Vagina (tissue), 2 donors: ENCODE measurements at regions not wholly inside any gene's neighbourhood (a gene's known extent, or its start where the extent isn't known, plus 50 kb on each side); places are given as distances from the start of the nearest gene placed in this dataset.

Experiments
- DNase-seq, 2 donors: peaks; one replicate each; pipeline ENCODE4 v3.0.0-alpha.2; 2017; ENCODE audit errors: extremely low spot score in 2 of 2
- H3K27ac ChIP-seq: fragments of 200-600 bp; sonication (generic); one replicate; pipeline ENCODE4 v1.5.1; 2019
- H3K27me3 ChIP-seq: fragments of 200-600 bp; sonication (generic); one replicate; pipeline ENCODE4 v1.5.1; 2019
- H3K36me3 ChIP-seq, 2 donors: fragments of 200-600 bp; sonication (generic); one replicate each; pipeline ENCODE4 v1.5.1; 2017 to 2019
- H3K4me1 ChIP-seq: fragments of 200-600 bp; sonication (generic); one replicate; pipeline ENCODE4 v1.5.1; 2019
- H3K4me3 ChIP-seq, 2 donors: fragments of 200-600 bp; sonication (generic); 1 replicate in 1 of 2; 2 replicates in 1 of 2; pipeline ENCODE4 v1.5.1; 2016 to 2019
- H3K9me3 ChIP-seq: fragments of 200-600 bp; sonication (generic); one replicate; pipeline ENCODE4 v1.5.1; 2019
- CTCF ChIP-seq, 3 experiments: fragments of 450-650 bp in 2 of 3; fragments of 200-600 bp in 1 of 3; sonication (generic) in 1 of 3; IDR thresholded peaks; one replicate each; pipeline ENCODE4 v1.5.1; 2017 to 2019; ENCODE audit warnings: antibody characterized with exemption in 3 of 3, mild to moderate bottlenecking in 2 of 3, moderate library complexity in 2 of 3
- POLR2A ChIP-seq, 2 donors: fragments of 450-650 bp; IDR thresholded peaks; one replicate each; pipeline ENCODE4 v1.6.1; 2017; ENCODE audit warnings: antibody characterized with exemption in 2 of 2, mild to moderate bottlenecking in 2 of 2, moderate library complexity in 2 of 2
- POLR2AphosphoS5 ChIP-seq, 2 donors: sonication (generic); formaldehyde crosslinking; IDR thresholded peaks; one replicate each; pipeline ENCODE4 v1.9.0; 2017; ENCODE audit warnings: antibody characterized with exemption in 2 of 2, mild to moderate bottlenecking in 2 of 2, low read depth in 1 of 2; ENCODE audit not compliant: insufficient read depth in 1 of 2
- intact Hi-C: fragments of 100-400 bp; cut with DNase I; formaldehyde crosslinking; loops from one replicate; pipeline ENCODE4 v1.15.1; 2023

- TF ChIP-seq POLR2A (IDR thresholded peaks at IDR 0.05) (no peak), CTCF (IDR thresholded peaks at IDR 0.05) (no peak), POLR2AphosphoS5 (IDR thresholded peaks at IDR 0.05; ENCODE audit: insufficient read depth in 1 of 2, low read depth in 1 of 2) (no peak)
- no peaks in the 10 kb centered on the region for H3K36me3 ChIP-seq
- no peak for DNase-seq
- no peaks in the 10 kb centered on the region for H3K9me3 ChIP-seq
- H3K27ac ChIP-seq = no peak overlapping the region
- peaks cover 30% of the 10 kb centered on the region for H3K4me1 ChIP-seq
- no peaks in the 10 kb centered on the region for H3K27me3 ChIP-seq
- no peak overlapping the region for H3K4me3 ChIP-seq
- intact Hi-C loops = no loop called here
Observed at GRCh38 chr10:4195213-4195612, 410.2 kb upstream of the KLF6 start.

DNA sequence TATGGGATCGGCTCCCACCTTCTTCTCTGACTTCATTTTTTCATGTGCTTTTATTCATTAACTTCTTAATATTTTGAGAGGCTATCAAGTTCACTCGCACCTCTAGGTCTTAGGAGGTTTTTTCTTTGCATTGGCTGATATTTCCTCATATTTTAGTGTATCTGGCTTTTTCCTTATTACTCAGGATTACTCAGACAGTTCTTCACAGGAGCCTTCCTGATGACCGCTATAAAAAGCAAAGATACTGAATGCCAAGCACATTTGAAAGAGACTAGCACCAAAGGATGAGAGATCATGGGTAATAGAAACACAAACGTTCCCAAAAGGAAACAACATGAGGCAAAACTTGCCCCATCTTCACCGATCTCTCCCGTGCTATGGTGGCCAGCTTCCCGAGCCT is 409.2 kb upstream of the KLF6 start:
- no peaks in the 10 kb centered on the region for H3K27me3 ChIP-seq
- intact Hi-C loops = no loop called here
- DNase-seq = no peak
- H3K27ac ChIP-seq = no peak overlapping the region
- H3K36me3 ChIP-seq = no peaks in the 10 kb centered on the region
- TF ChIP-seq POLR2A (IDR thresholded peaks at IDR 0.05) (no peak), CTCF (IDR thresholded peaks at IDR 0.05) (no peak), POLR2AphosphoS5 (IDR thresholded peaks at IDR 0.05; ENCODE audit: insufficient read depth in 1 of 2, low read depth in 1 of 2) (no peak)
- no peaks in the 10 kb centered on the region for H3K9me3 ChIP-seq
- no peak overlapping the region for H3K4me3 ChIP-seq
- H3K4me1 ChIP-seq = peaks cover 23% of the 10 kb centered on the region

DNA sequence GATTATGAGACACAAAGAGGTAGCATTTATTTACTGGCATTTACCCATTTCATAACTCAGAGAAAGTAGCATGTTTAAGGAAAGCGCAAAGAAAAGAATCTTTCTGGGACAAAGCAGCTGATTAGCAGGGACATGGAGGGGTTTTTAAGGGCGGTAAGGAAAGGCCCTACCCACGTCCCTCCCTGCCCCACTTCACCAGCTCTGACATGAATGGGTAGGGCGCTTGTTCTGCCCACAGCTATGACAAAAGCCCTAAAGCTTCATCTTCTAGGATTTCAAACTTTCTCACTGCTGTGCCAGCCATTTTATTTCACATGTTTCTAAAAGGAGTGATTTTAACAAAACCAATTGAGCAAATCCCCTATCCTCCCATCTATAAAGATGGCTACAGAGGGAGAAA is 406.9 kb upstream of the KLF6 start:
- H3K27me3 ChIP-seq = no peaks in the 10 kb centered on the region
- DNase-seq = no peak
- no peak overlapping the region for H3K4me3 ChIP-seq
- TF ChIP-seq CTCF (IDR thresholded peaks at IDR 0.05) = no peak
- TF ChIP-seq POLR2AphosphoS5 (IDR thresholded peaks at IDR 0.05; ENCODE audit: insufficient read depth in 1 of 2, low read depth in 1 of 2) = no peak
- TF ChIP-seq POLR2A (IDR thresholded peaks at IDR 0.05) = no peak
- H3K9me3 ChIP-seq = no peaks in the 10 kb centered on the region
- peak overlapping the region; percentile 43 for H3K27ac ChIP-seq
- intact Hi-C loops = no loop called here
- H3K36me3 ChIP-seq = no peaks in the 10 kb centered on the region
- H3K4me1 ChIP-seq = peaks cover 9% of the 10 kb centered on the region

GRCh38 chr10:4191354-4191753 is 406.3 kb upstream of the KLF6 start:
- H3K9me3 ChIP-seq = no peaks in the 10 kb centered on the region
- no peaks in the 10 kb centered on the region for H3K36me3 ChIP-seq
- DNase-seq = no peak
- intact Hi-C loops = no loop called here
- no peak overlapping the region for H3K4me3 ChIP-seq
- H3K27me3 ChIP-seq = no peaks in the 10 kb centered on the region
- peak overlapping the region; percentile 43 for H3K27ac ChIP-seq
- peaks cover 3% of the 10 kb centered on the region for H3K4me1 ChIP-seq
- peak in 1 of 2 donors; percentile 26 for TF ChIP-seq POLR2AphosphoS5 (IDR thresholded peaks at IDR 0.05; ENCODE audit: insufficient read depth in 1 of 2, low read depth in 1 of 2)
- TF ChIP-seq CTCF (IDR thresholded peaks at IDR 0.05) = no peak

DNA sequence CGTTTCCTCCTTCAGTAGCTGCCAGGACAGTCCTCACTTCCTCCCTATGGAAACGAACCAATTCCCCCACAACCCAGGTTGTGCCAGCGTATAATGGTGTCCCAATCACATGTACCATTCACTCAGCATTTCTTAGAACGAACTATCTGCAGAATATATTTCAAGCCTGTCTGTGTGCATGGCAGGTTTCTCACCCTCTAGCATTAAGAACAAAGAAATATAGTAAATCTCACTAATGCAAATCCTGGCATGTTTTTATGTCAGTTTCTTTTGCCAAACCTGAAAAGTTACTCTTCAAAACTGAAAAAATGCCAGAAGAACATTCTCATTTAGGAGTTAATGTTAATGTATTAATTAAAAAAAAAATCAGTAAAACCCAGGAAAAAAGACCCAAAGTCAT is 405.9 kb upstream of the KLF6 start:
- TF ChIP-seq CTCF (IDR thresholded peaks at IDR 0.05) (no peak), POLR2A (IDR thresholded peaks at IDR 0.05) (no peak), POLR2AphosphoS5 (IDR thresholded peaks at IDR 0.05; ENCODE audit: insufficient read depth in 1 of 2, low read depth in 1 of 2) (no peak)
- H3K27me3 ChIP-seq = no peaks in the 10 kb centered on the region
- no peak overlapping the region for H3K27ac ChIP-seq
- intact Hi-C loops = no loop called here
- H3K4me3 ChIP-seq = no peak overlapping the region
- no peaks in the 10 kb centered on the region for H3K4me1 ChIP-seq
- no peaks in the 10 kb centered on the region for H3K9me3 ChIP-seq
- DNase-seq = no peak
- H3K36me3 ChIP-seq = no peaks in the 10 kb centered on the region
